ENCODE measurements at regions not wholly inside any gene's neighbourhood (a gene's known extent, or its start where the extent isn't known, plus 50 kb on each side); places are given as distances from the start of the nearest gene placed in this dataset.

DNA sequence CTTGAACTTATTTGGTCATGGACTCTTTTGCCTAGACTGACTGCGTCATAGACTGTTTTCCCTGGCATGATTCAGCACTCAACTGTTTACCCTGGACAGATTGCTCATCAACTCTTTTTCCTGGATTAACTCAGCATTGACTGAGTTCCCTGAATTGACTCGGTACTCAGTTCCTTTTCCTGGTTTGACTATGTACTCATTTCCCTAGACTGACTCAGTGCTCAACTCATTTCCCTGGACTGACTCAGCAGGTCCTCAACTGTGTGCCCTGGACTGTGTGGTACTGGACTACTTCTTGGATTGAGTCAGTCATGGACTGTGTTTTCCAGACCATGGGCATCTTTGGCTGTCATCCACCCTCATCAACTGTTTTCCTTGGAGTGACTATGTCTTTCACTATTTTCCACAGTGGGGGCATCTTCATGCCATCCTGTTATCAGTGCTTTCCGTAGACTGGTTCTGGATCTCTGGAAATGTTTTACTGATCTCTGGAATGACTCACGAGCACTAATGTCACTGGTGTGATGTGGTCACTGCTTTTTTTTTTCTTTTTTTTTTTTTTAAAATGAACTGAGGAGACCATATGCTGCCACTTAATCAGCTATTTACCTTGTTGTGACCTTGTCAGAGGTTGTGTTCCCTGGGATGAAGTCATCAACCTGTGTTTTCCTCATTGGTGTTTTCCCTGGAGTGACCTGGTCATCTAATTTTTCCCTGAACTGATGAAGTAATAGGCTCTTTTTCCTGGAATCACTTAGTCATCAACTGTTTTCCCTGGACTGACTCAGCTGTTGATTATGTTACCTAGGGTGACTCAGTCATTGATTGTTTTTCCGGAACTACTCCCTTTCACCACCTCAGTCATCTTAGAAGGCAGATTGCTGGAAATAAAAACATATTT is 1225.5 kb downstream of the NLGN4Y start:
- no peak for DNase-seq
- ATAC-seq (ENCODE audit: low FRiP score in 2 of 2), result peak in 1 of 2 donors; percentile 70
- H3K27me3 ChIP-seq, result no peaks in the 10 kb centered on the region
- 76% methylated on average over 5 of the region's 5 CpGs; no CpG with 5 or more reads in 1 of the 2 donors for WGBS, 2 donors
- no peak overlapping the region for H3K4me3 ChIP-seq
- no peak for TF ChIP-seq POLR2A (IDR thresholded peaks at IDR 0.05)
- no peak for TF ChIP-seq POLR2AphosphoS5 (IDR thresholded peaks at IDR 0.05)
- no peak for TF ChIP-seq EP300 (IDR thresholded peaks at IDR 0.05)
- TF ChIP-seq, protein P1, sequence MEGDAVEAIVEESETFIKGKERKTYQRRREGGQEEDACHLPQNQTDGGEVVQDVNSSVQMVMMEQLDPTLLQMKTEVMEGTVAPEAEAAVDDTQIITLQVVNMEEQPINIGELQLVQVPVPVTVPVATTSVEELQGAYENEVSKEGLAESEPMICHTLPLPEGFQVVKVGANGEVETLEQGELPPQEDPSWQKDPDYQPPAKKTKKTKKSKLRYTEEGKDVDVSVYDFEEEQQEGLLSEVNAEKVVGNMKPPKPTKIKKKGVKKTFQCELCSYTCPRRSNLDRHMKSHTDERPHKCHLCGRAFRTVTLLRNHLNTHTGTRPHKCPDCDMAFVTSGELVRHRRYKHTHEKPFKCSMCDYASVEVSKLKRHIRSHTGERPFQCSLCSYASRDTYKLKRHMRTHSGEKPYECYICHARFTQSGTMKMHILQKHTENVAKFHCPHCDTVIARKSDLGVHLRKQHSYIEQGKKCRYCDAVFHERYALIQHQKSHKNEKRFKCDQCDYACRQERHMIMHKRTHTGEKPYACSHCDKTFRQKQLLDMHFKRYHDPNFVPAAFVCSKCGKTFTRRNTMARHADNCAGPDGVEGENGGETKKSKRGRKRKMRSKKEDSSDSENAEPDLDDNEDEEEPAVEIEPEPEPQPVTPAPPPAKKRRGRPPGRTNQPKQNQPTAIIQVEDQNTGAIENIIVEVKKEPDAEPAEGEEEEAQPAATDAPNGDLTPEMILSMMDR (IDR thresholded peaks at IDR 0.05), result no peak
- no peaks in the 10 kb centered on the region for H3K36me3 ChIP-seq
- no peak overlapping the region for H3K27ac ChIP-seq
- H3K9me3 ChIP-seq, result no peaks in the 10 kb centered on the region
- H3K4me1 ChIP-seq, result no peaks in the 10 kb centered on the region

DNA sequence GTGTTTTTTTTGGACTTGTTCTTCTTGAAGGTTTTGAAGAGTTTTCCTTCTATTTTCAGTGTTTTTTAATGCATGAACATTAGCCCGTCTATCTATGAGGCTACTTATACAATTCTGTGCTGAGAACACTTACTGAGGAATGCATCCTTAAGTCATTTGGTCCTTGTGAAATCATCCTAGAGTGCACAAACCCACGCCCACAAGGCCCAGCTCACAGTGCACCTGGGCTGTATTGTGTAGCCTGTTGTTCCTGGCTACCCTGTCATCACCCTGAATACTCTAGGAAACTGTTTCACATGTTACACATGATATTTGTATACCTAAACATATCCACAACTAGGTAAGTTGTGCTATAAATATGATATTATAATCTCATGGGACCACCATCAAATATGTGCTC is 1226.7 kb downstream of the NLGN4Y start:
- DNase-seq (no peak), ATAC-seq (ENCODE audit: low FRiP score in 2 of 2) (no peak)
- Histone ChIP-seq H3K27ac (no peak overlapping the region), H3K27me3 (no peaks in the 10 kb centered on the region), H3K4me1 (no peaks in the 10 kb centered on the region), H3K9me3 (no peaks in the 10 kb centered on the region), H3K4me3 (no peak overlapping the region), H3K36me3 (no peaks in the 10 kb centered on the region)
- WGBS, 2 donors, result 64% methylated on average over 2 of the region's 2 CpGs; no CpG with 5 or more reads in 1 of the 2 donors
- no peak for TF ChIP-seq POLR2A (IDR thresholded peaks at IDR 0.05)
- TF ChIP-seq EP300 (IDR thresholded peaks at IDR 0.05), result no peak
- TF ChIP-seq POLR2AphosphoS5 (IDR thresholded peaks at IDR 0.05), result no peak
- TF ChIP-seq, protein P1 (IDR thresholded peaks at IDR 0.05), result no peak

DNA sequence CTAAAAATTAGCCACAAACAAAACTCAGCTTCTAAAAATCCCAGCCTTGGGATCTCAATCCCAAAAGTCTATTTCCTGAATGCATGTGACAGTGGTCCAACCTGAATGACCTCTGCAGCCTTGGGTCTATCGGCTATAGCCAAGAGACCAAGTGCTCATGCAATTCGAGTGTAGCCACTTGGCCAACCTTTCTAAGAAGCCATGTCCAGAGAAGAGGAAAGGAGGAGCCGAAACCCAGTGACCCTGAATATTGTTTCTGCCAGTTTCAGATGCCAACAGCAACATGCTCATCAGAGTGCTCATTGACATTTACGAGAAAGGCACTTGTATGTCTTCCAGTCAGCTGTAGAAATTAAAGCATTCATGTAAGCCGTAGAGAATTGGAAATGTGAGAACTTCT is 1231.9 kb downstream of the NLGN4Y start:
- WGBS, 2 donors, result 56% methylated on average over 4 of the region's 5 CpGs; no CpG with 5 or more reads in 1 of the 2 donors
- H3K36me3 ChIP-seq, result no peaks in the 10 kb centered on the region
- H3K4me1 ChIP-seq, result no peaks in the 10 kb centered on the region
- no peaks in the 10 kb centered on the region for H3K9me3 ChIP-seq
- TF ChIP-seq, protein P1 (IDR thresholded peaks at IDR 0.05), result no peak
- no peak for TF ChIP-seq POLR2A (IDR thresholded peaks at IDR 0.05)
- TF ChIP-seq EP300 (IDR thresholded peaks at IDR 0.05), result no peak
- no peak for TF ChIP-seq POLR2AphosphoS5 (IDR thresholded peaks at IDR 0.05)
- no peak overlapping the region for H3K4me3 ChIP-seq
- no peak for ATAC-seq (ENCODE audit: low FRiP score in 2 of 2)
- H3K27ac ChIP-seq, result no peak overlapping the region
- H3K27me3 ChIP-seq, result no peaks in the 10 kb centered on the region
- DNase-seq, result no peak

DNA sequence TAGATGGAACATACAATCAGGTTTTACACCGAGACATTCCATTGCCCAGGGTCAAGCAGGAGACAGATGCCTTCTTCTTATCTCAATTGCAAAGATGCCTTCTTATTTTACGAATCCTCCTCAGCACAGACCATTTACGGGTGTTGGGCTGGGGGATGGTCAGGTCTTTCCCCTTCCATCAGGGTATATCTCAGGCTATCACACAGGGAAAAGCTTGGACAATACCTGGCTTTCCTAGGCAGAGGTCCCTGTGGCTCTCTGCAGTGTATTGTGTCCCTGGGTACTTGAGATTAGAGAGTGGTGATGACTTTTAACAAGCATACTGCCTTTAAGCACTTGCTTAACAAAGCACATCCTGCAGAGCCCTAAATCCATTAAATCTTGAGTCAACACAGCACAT is 1249.2 kb downstream of the NLGN4Y start:
- no peaks in the 10 kb centered on the region for H3K4me1 ChIP-seq
- no peaks in the 10 kb centered on the region for H3K27me3 ChIP-seq
- DNase-seq (no peak), ATAC-seq (ENCODE audit: low FRiP score in 2 of 2) (no peak)
- H3K9me3 ChIP-seq, result no peaks in the 10 kb centered on the region
- no peak overlapping the region for H3K27ac ChIP-seq
- H3K4me3 ChIP-seq, result no peak overlapping the region
- no peaks in the 10 kb centered on the region for H3K36me3 ChIP-seq
- WGBS, 2 donors, result 19% methylated on average over 3 of the region's 3 CpGs; no CpG with 5 or more reads in 1 of the 2 donors
- TF ChIP-seq EP300 (IDR thresholded peaks at IDR 0.05) (no peak), POLR2A (IDR thresholded peaks at IDR 0.05) (no peak), POLR2AphosphoS5 (IDR thresholded peaks at IDR 0.05) (no peak)
- TF ChIP-seq, protein P1 (IDR thresholded peaks at IDR 0.05), result no peak

Measured in upper lobe of left lung (tissue), 6 donors.